H1 (cell line): ENCODE measurements at regions not wholly inside any gene's neighbourhood (a gene's known extent, or its start where the extent isn't known, plus 50 kb on each side); places are given as distances from the start of the nearest gene placed in this dataset.

Experiments
- CTCF ChIP-seq, 3 experiments: IDR thresholded peaks; 1 replicate in 2 of 3; 2 replicates in 1 of 3; pipeline versions ENCODE4 v1.5.1 to v1.6.1; 2011; ENCODE audit warnings: low read length in 3 of 3, mild to moderate bottlenecking in 3 of 3, inconsistent platforms in 2 of 3, low read depth in 1 of 3, moderate library complexity in 1 of 3; ENCODE audit not compliant: insufficient read depth in 1 of 3; ENCODE audit errors: control extremely low read depth in 1 of 3
- EP300 ChIP-seq, 2 experiments: IDR thresholded peaks; 1 replicate in 1 of 2; 2 replicates in 1 of 2; pipeline ENCODE4 v1.6.1; 2011 to 2012; ENCODE audit warnings: low read depth in 2 of 2, low read length in 2 of 2, mild to moderate bottlenecking in 2 of 2, borderline replicate concordance in 1 of 2, inconsistent platforms in 1 of 2, moderate library complexity in 1 of 2
- EZH2 ChIP-seq: fragments of 200-600 bp; sonication (generic); IDR thresholded peaks from 2 replicates; pipeline ENCODE4 v1.7.1; 2012; ENCODE audit warnings: low read depth, mild to moderate bottlenecking, moderate library complexity, low read length, inconsistent platforms; ENCODE audit not compliant: severe bottlenecking
- GABPA ChIP-seq: IDR thresholded peaks from 2 replicates; pipeline ENCODE4 v1.6.1; 2011; ENCODE audit warnings: mild to moderate bottlenecking, low read length, moderate library complexity, borderline replicate concordance; ENCODE audit not compliant: insufficient read depth
- HDAC2 ChIP-seq, 2 experiments: fragments of 300-600 bp in 1 of 2; sonication (generic) in 1 of 2; IDR thresholded peaks; 2 replicates each; pipeline ENCODE4 v1.6.1; 2011 to 2012; ENCODE audit warnings: low read depth in 2 of 2, low read length in 2 of 2, mild to moderate bottlenecking in 2 of 2, moderate library complexity in 2 of 2, borderline replicate concordance in 1 of 2, inconsistent platforms in 1 of 2
- POLR2AphosphoS5 ChIP-seq: IDR thresholded peaks from 2 replicates; pipeline ENCODE4 v1.6.1; 2011; ENCODE audit warnings: low read depth, low read length
- POU5F1 ChIP-seq: IDR thresholded peaks from 2 replicates; pipeline ENCODE4 v1.6.1; 2011; ENCODE audit warnings: low read depth, mild to moderate bottlenecking, low read length, moderate library complexity
- RFX5 ChIP-seq: IDR thresholded peaks from 2 replicates; pipeline ENCODE4 v1.6.1; 2011; ENCODE audit warnings: low read depth, low read length, improper control_type of control experiment, borderline replicate concordance
- RXRA ChIP-seq: IDR thresholded peaks from 2 replicates; pipeline ENCODE4 v1.6.1; 2011; ENCODE audit warnings: low read depth, mild to moderate bottlenecking, low read length, moderate library complexity; ENCODE audit not compliant: insufficient read depth
- SIN3A ChIP-seq, 2 experiments: IDR thresholded peaks in 1 of 2; conservative IDR thresholded peaks in 1 of 2; 2 replicates each; pipeline ENCODE4 v1.6.1; 2011 to 2012; ENCODE audit warnings: low read length in 2 of 2, improper control_type of control experiment in 1 of 2, low read depth in 1 of 2, mild to moderate bottlenecking in 1 of 2
- SIX5 ChIP-seq: IDR thresholded peaks from 2 replicates; pipeline ENCODE4 v1.6.1; 2011; ENCODE audit warnings: mild to moderate bottlenecking, low read depth, low read length
- TAF1 ChIP-seq: IDR thresholded peaks from 2 replicates; pipeline ENCODE4 v1.6.1; 2011; ENCODE audit warnings: mild to moderate bottlenecking, low read depth, low read length
- YY1 ChIP-seq: IDR thresholded peaks from 2 replicates; pipeline ENCODE4 v1.6.1; 2011; ENCODE audit warnings: low read depth, mild to moderate bottlenecking, low read length

- TF ChIP-seq TAF1 (no peak), GABPA (no peak), YY1 (no peak), RXRA (no peak), POLR2AphosphoS5 (no peak), EP300 (IDR thresholded peaks at IDR 0.05; ENCODE audit: borderline replicate concordance in 1 of 2, low read depth in 2 of 2, low read length in 2 of 2) (no peak), SIX5 (no peak), SIN3A (conservative IDR thresholded peaks at IDR 0.05 in 1 of 2, IDR thresholded peaks at IDR 0.05 in 1 of 2; ENCODE audit: low read depth in 1 of 2, low read length in 2 of 2) (no peak), CTCF (IDR thresholded peaks at IDR 0.05; ENCODE audit: control extremely low read depth in 1 of 3, insufficient read depth in 1 of 3, low read depth in 1 of 3, low read length in 3 of 3) (no peak), POU5F1 (no peak), RFX5 (no peak), EZH2 (no peak), HDAC2 (IDR thresholded peaks at IDR 0.05; ENCODE audit: borderline replicate concordance in 1 of 2, low read depth in 2 of 2, low read length in 2 of 2) (no peak)
Observed at GRCh38 chr18:47391665-47392064, 140.2 kb upstream of the SKOR2 start.
